ENCODE measurements at regions not wholly inside any gene's neighbourhood (a gene's known extent, or its start where the extent isn't known, plus 50 kb on each side); places are given as distances from the start of the nearest gene placed in this dataset.

DNA sequence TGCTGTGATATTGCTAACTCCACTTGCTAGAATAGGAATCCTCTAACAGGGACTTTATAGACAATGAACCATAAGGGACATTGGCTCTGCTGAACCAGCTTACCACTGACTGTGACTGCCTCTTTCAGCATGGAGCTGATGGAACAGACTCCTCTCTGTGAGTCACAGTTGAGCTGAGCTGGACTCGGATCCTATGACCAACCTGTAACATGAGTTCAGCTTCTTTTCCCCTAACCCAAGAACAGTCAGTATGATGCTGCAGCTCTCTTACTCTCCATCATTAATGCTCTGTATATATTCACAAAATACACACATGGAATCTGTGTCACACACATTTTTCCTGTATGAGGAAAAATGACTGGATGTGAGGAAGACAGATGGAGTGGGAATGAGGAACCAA is 177.9 kb upstream of the BET1 start:
- H3K9me3 ChIP-seq = no peaks in the 10 kb centered on the region
- no peak for DNase-seq
- H3K4me3 ChIP-seq = no peak overlapping the region
- H3K27me3 ChIP-seq = no peaks in the 10 kb centered on the region
- H3K27ac ChIP-seq = no peak overlapping the region
- intact Hi-C loops (cut with DNase I; ENCODE audit: low total_unique reads) = no loop called here
- no peak for TF ChIP-seq POLR2A (IDR thresholded peaks at IDR 0.05)
- TF ChIP-seq, protein P1, sequence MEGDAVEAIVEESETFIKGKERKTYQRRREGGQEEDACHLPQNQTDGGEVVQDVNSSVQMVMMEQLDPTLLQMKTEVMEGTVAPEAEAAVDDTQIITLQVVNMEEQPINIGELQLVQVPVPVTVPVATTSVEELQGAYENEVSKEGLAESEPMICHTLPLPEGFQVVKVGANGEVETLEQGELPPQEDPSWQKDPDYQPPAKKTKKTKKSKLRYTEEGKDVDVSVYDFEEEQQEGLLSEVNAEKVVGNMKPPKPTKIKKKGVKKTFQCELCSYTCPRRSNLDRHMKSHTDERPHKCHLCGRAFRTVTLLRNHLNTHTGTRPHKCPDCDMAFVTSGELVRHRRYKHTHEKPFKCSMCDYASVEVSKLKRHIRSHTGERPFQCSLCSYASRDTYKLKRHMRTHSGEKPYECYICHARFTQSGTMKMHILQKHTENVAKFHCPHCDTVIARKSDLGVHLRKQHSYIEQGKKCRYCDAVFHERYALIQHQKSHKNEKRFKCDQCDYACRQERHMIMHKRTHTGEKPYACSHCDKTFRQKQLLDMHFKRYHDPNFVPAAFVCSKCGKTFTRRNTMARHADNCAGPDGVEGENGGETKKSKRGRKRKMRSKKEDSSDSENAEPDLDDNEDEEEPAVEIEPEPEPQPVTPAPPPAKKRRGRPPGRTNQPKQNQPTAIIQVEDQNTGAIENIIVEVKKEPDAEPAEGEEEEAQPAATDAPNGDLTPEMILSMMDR (IDR thresholded peaks at IDR 0.05) = no peak
- no peaks in the 10 kb centered on the region for H3K36me3 ChIP-seq
- no peaks in the 10 kb centered on the region for H3K4me1 ChIP-seq

DNA sequence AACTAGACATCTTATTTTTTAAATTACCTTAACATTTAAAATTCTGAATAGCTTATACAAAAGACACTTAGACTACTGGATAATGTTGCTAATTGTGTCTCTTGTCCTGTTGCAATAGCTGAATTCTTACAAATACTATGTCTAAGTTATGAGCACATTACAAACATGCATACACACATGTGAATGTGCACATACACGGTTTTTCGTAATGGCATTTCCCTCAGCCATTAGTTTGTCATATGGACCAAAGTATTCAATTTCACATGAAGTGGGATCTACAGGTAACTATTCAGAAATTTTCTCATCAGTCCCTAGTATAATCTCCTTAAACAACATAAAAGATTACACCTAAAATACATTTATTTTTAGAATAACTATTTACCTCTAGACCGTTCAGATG is 178.6 kb upstream of the BET1 start:
- peak overlapping the region in 1 of 2 donors; percentile 56 for H3K27ac ChIP-seq
- no peak for DNase-seq
- no peaks in the 10 kb centered on the region for H3K9me3 ChIP-seq
- no peak for TF ChIP-seq POLR2A (IDR thresholded peaks at IDR 0.05)
- TF ChIP-seq, protein P1 (IDR thresholded peaks at IDR 0.05) = no peak
- H3K4me3 ChIP-seq = no peak overlapping the region
- H3K27me3 ChIP-seq = no peaks in the 10 kb centered on the region
- intact Hi-C loops (cut with DNase I; ENCODE audit: low total_unique reads) = no loop called here
- H3K4me1 ChIP-seq = no peaks in the 10 kb centered on the region
- no peaks in the 10 kb centered on the region for H3K36me3 ChIP-seq

DNA sequence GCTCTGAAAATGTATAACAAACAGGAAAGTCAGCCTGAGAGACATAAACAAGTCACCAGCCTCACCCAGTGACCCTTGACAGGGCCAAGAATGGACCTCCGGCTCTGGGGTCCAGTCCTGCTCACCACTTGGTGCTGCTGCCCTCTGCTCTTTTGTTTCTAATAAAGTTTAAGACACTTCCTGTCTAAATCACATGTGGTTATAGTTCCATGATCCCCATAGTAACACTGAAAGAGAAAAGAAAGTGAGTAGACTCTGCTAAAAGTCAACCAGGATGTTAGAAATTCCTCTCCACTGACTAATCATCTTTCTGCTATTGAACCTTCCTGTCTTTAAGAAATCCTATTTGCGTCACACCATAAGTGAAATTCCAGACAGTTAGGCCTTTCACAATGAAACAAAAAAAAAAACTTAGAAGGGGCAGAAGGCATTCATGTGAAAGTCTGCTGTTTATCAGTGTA is 179.2 kb upstream of the BET1 start:
- intact Hi-C loops (cut with DNase I; ENCODE audit: low total_unique reads) = no loop called here
- no peaks in the 10 kb centered on the region for H3K27me3 ChIP-seq
- H3K4me3 ChIP-seq = no peak overlapping the region
- no peaks in the 10 kb centered on the region for H3K9me3 ChIP-seq
- no peaks in the 10 kb centered on the region for H3K36me3 ChIP-seq
- peak overlapping the region; percentile 51 to 56 for H3K27ac ChIP-seq
- DNase-seq = peak; percentile 15 to 22
- TF ChIP-seq, protein P1 (IDR thresholded peaks at IDR 0.05) = no peak
- no peak for TF ChIP-seq POLR2A (IDR thresholded peaks at IDR 0.05)
- no peaks in the 10 kb centered on the region for H3K4me1 ChIP-seq

DNA sequence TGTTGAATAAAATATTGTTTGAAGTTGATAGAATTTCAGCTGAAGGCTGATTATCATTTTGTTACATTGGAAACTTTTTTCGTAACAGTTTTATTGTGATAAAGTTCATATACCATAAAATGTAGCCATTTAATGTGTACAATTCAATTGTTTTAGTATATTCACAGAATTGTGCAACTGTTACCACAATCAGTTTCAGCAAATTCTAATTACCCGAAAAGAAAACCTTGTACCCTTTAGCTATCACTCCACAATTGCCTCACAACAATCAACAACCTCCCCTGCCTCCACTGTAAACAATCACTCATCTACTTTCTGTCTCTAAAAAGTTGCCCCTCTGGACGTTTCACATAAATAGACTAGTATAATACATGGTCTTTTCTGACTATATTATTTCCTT is 179.7 kb upstream of the BET1 start:
- peak overlapping the region in 1 of 2 donors; percentile 51 for H3K27ac ChIP-seq
- no peak overlapping the region for H3K4me3 ChIP-seq
- no peaks in the 10 kb centered on the region for H3K4me1 ChIP-seq
- no peaks in the 10 kb centered on the region for H3K27me3 ChIP-seq
- intact Hi-C loops (cut with DNase I; ENCODE audit: low total_unique reads) = no loop called here
- no peaks in the 10 kb centered on the region for H3K36me3 ChIP-seq
- DNase-seq = no peak
- no peaks in the 10 kb centered on the region for H3K9me3 ChIP-seq
- TF ChIP-seq, protein P1 (IDR thresholded peaks at IDR 0.05) = no peak
- no peak for TF ChIP-seq POLR2A (IDR thresholded peaks at IDR 0.05)

DNA sequence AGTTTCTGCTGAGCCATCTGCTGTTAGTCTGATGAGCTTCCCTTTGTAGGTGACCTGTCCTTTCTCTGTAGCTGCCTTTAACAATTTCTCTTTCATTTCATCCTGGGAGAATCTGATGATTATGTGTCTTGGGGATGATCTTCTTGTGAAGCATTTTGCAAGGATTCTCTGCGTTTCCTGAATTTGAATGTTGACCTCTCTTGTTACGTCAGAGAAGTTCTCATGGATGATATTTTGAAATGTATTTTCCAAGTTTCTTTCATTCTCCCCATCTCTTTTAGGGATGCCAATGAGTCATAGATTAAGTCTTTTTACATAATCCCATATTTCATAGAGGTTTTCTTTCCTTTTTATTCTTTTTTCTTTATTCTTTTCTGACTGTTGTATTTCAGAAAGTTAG is 184.2 kb upstream of the BET1 start:
- Histone ChIP-seq H3K27me3 (no peaks in the 10 kb centered on the region), H3K4me3 (no peak overlapping the region), H3K4me1 (no peaks in the 10 kb centered on the region), H3K27ac (no peak overlapping the region), H3K9me3 (no peaks in the 10 kb centered on the region), H3K36me3 (no peaks in the 10 kb centered on the region)
- intact Hi-C loops (cut with DNase I; ENCODE audit: low total_unique reads) = no loop called here
- no peak for DNase-seq
- TF ChIP-seq, protein P1 (IDR thresholded peaks at IDR 0.05) = no peak

All from uterus (tissue), 3 donors.